ENCODE measurements at regions not wholly inside any gene's neighbourhood (a gene's known extent, or its start where the extent isn't known, plus 50 kb on each side); places are given as distances from the start of the nearest gene placed in this dataset.

GRCh38 chr9:91043811-91044175, 242.2 kb downstream of the SYK start:
- H3K4me1 ChIP-seq (replicated peaks in 1 of 4; ENCODE audit: control insufficient read depth in 3 of 4, insufficient read depth in 4 of 4, low read length in 3 of 4): peaks cover 0 to 3% (median 0%) of the 10 kb centered on the region in 4 experiments; a peak in 1 of 7 replicates
- H2AK5ac ChIP-seq (ENCODE audit: low read depth, low read length): no peak overlapping the region
- no peak overlapping the region for H2BK15ac ChIP-seq (ENCODE audit: low read length)
- no peak overlapping the region for H3K4ac ChIP-seq (replicated peaks; ENCODE audit: insufficient read length, low read depth, low read length)
- no peak overlapping the region for H2BK120ac ChIP-seq (replicated peaks; ENCODE audit: low read depth, low read length)
- no peaks in the 10 kb centered on the region for H3K9me3 ChIP-seq (ENCODE audit: insufficient read depth in 2 of 2, low read depth in 1 of 2, low read length in 1 of 2)
- H2BK12ac ChIP-seq (ENCODE audit: low read depth, low read length): no peak overlapping the region
- TF ChIP-seq JUND (IDR thresholded peaks at IDR 0.05; ENCODE audit: low read length) (no peak), TEAD4 (IDR thresholded peaks at IDR 0.05; ENCODE audit: low read depth, low read length) (no peak), SP1 (IDR thresholded peaks at IDR 0.05; ENCODE audit: low read depth, low read length) (no peak), RFX5 (IDR thresholded peaks at IDR 0.05; ENCODE audit: borderline replicate concordance, low read depth, low read length) (no peak), POLR2A (IDR thresholded peaks at IDR 0.05; ENCODE audit: control extremely low read depth in 1 of 2, low read depth in 2 of 2, low read length in 2 of 2) (no peak), GTF2F1 (IDR thresholded peaks at IDR 0.05; ENCODE audit: borderline replicate concordance, low read depth, low read length) (no peak), MAX (IDR thresholded peaks at IDR 0.05) (no peak), ATF2 (IDR thresholded peaks at IDR 0.05; ENCODE audit: low read length) (no peak)
- 90% methylated on average over 5 of the region's 5 CpGs; no CpG with 5 or more reads in 1 of the 2 experiments for whole genome bisulfite sequencing, 2 experiments (ENCODE audit: extremely low coverage in 1 of 2, insufficient coverage in 1 of 2, insufficient read length in 1 of 2, insufficient replicate concordance in 2 of 2, low coverage in 1 of 2, low lambda C conversion rate in 2 of 2, missing lambda C conversion rate in 1 of 2)
- H3K79me1 ChIP-seq (ENCODE audit: low read depth, low read length): no peaks in the 10 kb centered on the region
- H3K27ac ChIP-seq (ENCODE audit: low read depth, low read length): no peak overlapping the region
- no peak overlapping the region for H2BK20ac ChIP-seq (ENCODE audit: low read length)
- H3K9ac ChIP-seq (replicated peaks in 1 of 4; ENCODE audit: extremely low read depth in 1 of 4, low read depth in 3 of 4, low read length in 3 of 4): no peak overlapping the region
- no peak overlapping the region for H4K91ac ChIP-seq (replicated peaks; ENCODE audit: insufficient read length, low read length)
- no peak overlapping the region for H3K56ac ChIP-seq (replicated peaks; ENCODE audit: insufficient read length, low read depth, low read length)
- no peak overlapping the region for H3K4me3 ChIP-seq (ENCODE audit: extremely low read depth in 1 of 4, insufficient read depth in 2 of 4, low read depth in 3 of 4, low read length in 4 of 4)
- no peak overlapping the region for H3K4me2 ChIP-seq (ENCODE audit: insufficient read depth in 1 of 2, low read depth in 2 of 2, low read length in 2 of 2)
- no peak overlapping the region for H4K8ac ChIP-seq (ENCODE audit: extremely low read depth, insufficient read depth, low read length)
- no peaks in the 10 kb centered on the region for H3K27me3 ChIP-seq (replicated peaks in 1 of 4; ENCODE audit: control insufficient read depth in 3 of 4, extremely low read depth in 1 of 4, insufficient read depth in 3 of 4, low read length in 3 of 4)
- no peak overlapping the region for H4K5ac ChIP-seq (ENCODE audit: insufficient read length, low read depth, low read length)
- POLR2A ChIA-PET (ENCODE audit: partially characterized antibody): no interaction called here
- H4K20me1 ChIP-seq (replicated peaks in 1 of 2; ENCODE audit: control insufficient read depth in 1 of 2, insufficient read depth in 2 of 2, low read length in 2 of 2): no peaks in the 10 kb centered on the region
- H2AFZ ChIP-seq (ENCODE audit: low read length): no peak overlapping the region
- H2BK5ac ChIP-seq (ENCODE audit: low read depth, low read length): no peak overlapping the region
- H3K23me2 ChIP-seq (ENCODE audit: low read depth, low read length): no peaks in the 10 kb centered on the region; the same call in 1 of the 2 replicates
- CTCF ChIA-PET (ENCODE audit: partially characterized antibody): interaction anchor here (1.2 to 4.2 kb wide), 2 partner anchors 9 to 128 kb away, joined by 3 to 23 read pairs; no protein-coding TSS in a partner anchor
- no peak overlapping the region for H3K18ac ChIP-seq (ENCODE audit: extremely low read depth, low read length)
- no peak overlapping the region for H3K23ac ChIP-seq (ENCODE audit: insufficient read length)
- no peaks in the 10 kb centered on the region for H3K79me2 ChIP-seq (ENCODE audit: control insufficient read depth in 1 of 2, insufficient read depth in 2 of 2, low read length in 2 of 2)
- H3K36me3 ChIP-seq (ENCODE audit: control insufficient read depth in 2 of 4, insufficient read depth in 4 of 4, low read length in 3 of 4): no peaks in the 10 kb centered on the region
- DNase-seq (ENCODE audit: low read depth in 1 of 2, low spot score in 2 of 2) (no peak), FAIRE-seq (no peak)
- no peak overlapping the region for H3K14ac ChIP-seq (ENCODE audit: insufficient read length)
